GM19468 (cell line): ENCODE measurements at regions not wholly inside any gene's neighbourhood (a gene's known extent, or its start where the extent isn't known, plus 50 kb on each side); places are given as distances from the start of the nearest gene placed in this dataset.
"Not testable (repeated sequence)": the region's sequence is repeated elsewhere in the genome, so short reads cannot be mapped to it uniquely, and the experiment has no call there.

ENCODE experiments used
- ATAC-seq: cut with Tn5 transposase; IDR thresholded peaks from one replicate; pipeline ENCODE4 v1.9.1; 2021; ENCODE audit warnings: mild to moderate bottlenecking, moderate library complexity, moderate number of reproducible peaks; ENCODE audit not compliant: unreplicated experiment; ENCODE audit errors: extremely low read depth

GRCh38 chr3:150357923-150358607, 50.0 kb upstream of the TSC22D2 start:
- ATAC-seq: no peak

GRCh38 chr3:150357140-150357539, 51.0 kb upstream of the TSC22D2 start:
- no peak for ATAC-seq

GRCh38 chr3:150355574-150355973, 52.5 kb upstream of the TSC22D2 start:
- ATAC-seq: no peak

GRCh38 chr3:150352931-150353330, 55.2 kb upstream of the TSC22D2 start:
- no peak for ATAC-seq

- ATAC-seq: no peak
These were observed 56.7 kb upstream of the TSC22D2 start for GRCh38 chr3:150351398-150351797.

GRCh38 chr3:150349314-150350097, 58.6 kb upstream of the TSC22D2 start:
- no peak for ATAC-seq

GRCh38 chr3:150348500-150348899, 59.6 kb upstream of the TSC22D2 start:
- ATAC-seq: no peak

GRCh38 chr3:150346981-150347863, 60.9 kb upstream of the TSC22D2 start:
- ATAC-seq: no peak

- no peak for ATAC-seq
These were observed 61.8 kb upstream of the TSC22D2 start for GRCh38 chr3:150346266-150346665.

GRCh38 chr3:150345021-150345538, 63.0 kb upstream of the TSC22D2 start:
- no peak for ATAC-seq

- no peak for ATAC-seq
These were observed 63.9 kb upstream of the TSC22D2 start for GRCh38 chr3:150344079-150344759.

GRCh38 chr3:150342896-150343467, 65.1 kb upstream of the TSC22D2 start:
- no peak for ATAC-seq

GRCh38 chr3:150341891-150342290, 66.2 kb upstream of the TSC22D2 start:
- no peak for ATAC-seq

GRCh38 chr3:150336363-150336762, 71.7 kb upstream of the TSC22D2 start:
- ATAC-seq: not testable (repeated sequence)

- no peak for ATAC-seq
These were observed 72.5 kb upstream of the TSC22D2 start for GRCh38 chr3:150335631-150336030.

- no peak for ATAC-seq
These were observed 73.1 kb upstream of the TSC22D2 start for GRCh38 chr3:150334974-150335373.

- ATAC-seq: no peak
These were observed 74.6 kb upstream of the TSC22D2 start for GRCh38 chr3:150333477-150333876.

- ATAC-seq: no peak
These were observed 76.0 kb upstream of the TSC22D2 start for GRCh38 chr3:150331978-150332568.

GRCh38 chr3:150330872-150331271, 77.2 kb upstream of the TSC22D2 start:
- no peak for ATAC-seq
